CD14-positive monocyte (primary cell): ENCODE measurements at regions not wholly inside any gene's neighbourhood (a gene's known extent, or its start where the extent isn't known, plus 50 kb on each side); places are given as distances from the start of the nearest gene placed in this dataset.

ENCODE experiments used
- DNase-seq, 3 donors: peaks; one replicate each; pipeline ENCODE4 v3.0.0-alpha.2; 2011 to 2022
- H2AFZ ChIP-seq: 2 replicates; pipeline ENCODE4 v1.6.0; 2012; ENCODE audit warnings: mild to moderate bottlenecking, low read depth, low read length, inconsistent platforms; ENCODE audit not compliant: insufficient read depth, poor library complexity, severe bottlenecking
- H3K27ac ChIP-seq, 2 donors: 1 replicate in 1 of 2; 2 replicates in 1 of 2; pipeline ENCODE4 v1.5.1; 2012 to 2013; ENCODE audit warnings: low read length in 2 of 2, control low read depth in 1 of 2, inconsistent platforms in 1 of 2, low read depth in 1 of 2, mild to moderate bottlenecking in 1 of 2
- H3K27me3 ChIP-seq, 2 donors: one replicate each; pipeline versions ENCODE4 v1.6.0 to v1.6.1; 2011 to 2013; ENCODE audit warnings: low read length in 2 of 2; ENCODE audit not compliant: control insufficient read depth in 2 of 2, insufficient read depth in 2 of 2
- H3K36me3 ChIP-seq, 2 donors: replicated peaks in 1 of 2; 1 replicate in 1 of 2; 2 replicates in 1 of 2; pipeline versions ENCODE4 v1.5.1 to v1.6.1; 2012 to 2013; ENCODE audit warnings: low read length in 2 of 2, control low read depth in 1 of 2, inconsistent platforms in 1 of 2, mild to moderate bottlenecking in 1 of 2; ENCODE audit not compliant: insufficient read depth in 2 of 2, control insufficient read depth in 1 of 2
- H3K4me1 ChIP-seq, 2 donors: 1 replicate in 1 of 2; 2 replicates in 1 of 2; pipeline versions ENCODE4 v1.5.1 to v1.6.1; 2012 to 2013; ENCODE audit warnings: low read length in 2 of 2, control low read depth in 1 of 2, inconsistent platforms in 1 of 2, mild to moderate bottlenecking in 1 of 2, moderate library complexity in 1 of 2; ENCODE audit not compliant: insufficient read depth in 2 of 2, control insufficient read depth in 1 of 2
- H3K4me2 ChIP-seq: replicated peaks from 2 replicates; pipeline ENCODE3; 2012; ENCODE audit warnings: low read length, moderate library complexity, mild to moderate bottlenecking; ENCODE audit not compliant: poor library complexity, severe bottlenecking; ENCODE audit errors: extremely low read depth
- H3K4me3 ChIP-seq, 3 experiments: fragments of 200-600 bp in 1 of 3; sonication (generic) in 1 of 3; replicated peaks in 1 of 3; 1 replicate in 2 of 3; 2 replicates in 1 of 3; pipeline ENCODE4 v1.5.1; 2011 to 2013; ENCODE audit warnings: low read length in 3 of 3, mild to moderate bottlenecking in 3 of 3, control low read depth in 2 of 3, low read depth in 2 of 3, inconsistent platforms in 1 of 3, moderate library complexity in 1 of 3
- H3K79me2 ChIP-seq: 2 replicates; pipeline ENCODE4 v1.6.0; 2012; ENCODE audit warnings: mild to moderate bottlenecking, control low read depth, inconsistent platforms, low read length, moderate library complexity; ENCODE audit not compliant: insufficient read depth
- H3K9ac ChIP-seq: 2 replicates; pipeline ENCODE4 v1.6.0; 2017; ENCODE audit warnings: low read length, mild to moderate bottlenecking; ENCODE audit not compliant: insufficient read depth, poor library complexity, severe bottlenecking
- H3K9me3 ChIP-seq, 2 donors: replicated peaks in 1 of 2; 1 replicate in 1 of 2; 2 replicates in 1 of 2; pipeline versions ENCODE4 v1.5.1 to v1.6.1; 2012 to 2013; ENCODE audit warnings: low read length in 2 of 2, control low read depth in 1 of 2; ENCODE audit not compliant: control insufficient read depth in 1 of 2, insufficient read depth in 1 of 2
- H4K20me1 ChIP-seq: 2 replicates; pipeline ENCODE4 v1.6.0; 2012; ENCODE audit warnings: mild to moderate bottlenecking, low read length, control low read depth, moderate library complexity; ENCODE audit not compliant: insufficient read depth
- H3K27ac Mint-ChIP-seq, 7 donors: one replicate each; pipeline ENCODE4 v1.8.0; 2020; ENCODE audit warnings: mild to moderate bottlenecking in 7 of 7, mixed read lengths in 7 of 7, moderate library complexity in 6 of 7, inconsistent platforms in 2 of 7
- H3K27me3 Mint-ChIP-seq, 3 donors: one replicate each; pipeline ENCODE4 v1.8.0; 2021 to 2022; ENCODE audit warnings: low read depth in 3 of 3, mild to moderate bottlenecking in 3 of 3, mixed read lengths in 3 of 3, moderate library complexity in 3 of 3, inconsistent platforms in 1 of 3
- H3K36me3 Mint-ChIP-seq, 2 donors: one replicate each; pipeline ENCODE4 v1.8.0; 2020; ENCODE audit warnings: mixed read lengths in 2 of 2, inconsistent platforms in 1 of 2, mild to moderate bottlenecking in 1 of 2
- H3K4me1 Mint-ChIP-seq: one replicate; pipeline ENCODE4 v1.8.0; 2020; ENCODE audit warnings: mild to moderate bottlenecking, mixed read lengths
- H3K4me3 Mint-ChIP-seq, 2 donors: one replicate each; pipeline ENCODE4 v1.8.0; 2020; ENCODE audit warnings: mild to moderate bottlenecking in 2 of 2, mixed read lengths in 2 of 2, moderate library complexity in 1 of 2
- H3K9me3 Mint-ChIP-seq, 7 donors: one replicate each; pipeline ENCODE4 v1.8.0; 2020 to 2022; ENCODE audit warnings: mixed read lengths in 7 of 7, mild to moderate bottlenecking in 6 of 7, moderate library complexity in 6 of 7, inconsistent platforms in 2 of 7
- WGBS: methylation state at CpG from one replicate; pipeline ENCODE4 v1.1.5; 2013; ENCODE audit warnings: missing lambda C conversion rate; ENCODE audit not compliant: insufficient coverage; 5-methylcytosine and 5-hydroxymethylcytosine counted together
- intact Hi-C, 2 donors: fragments of 100-400 bp; cut with micrococcal nuclease; formaldehyde crosslinking; loops; one replicate each; pipeline versions ENCODE4 v1.15.0 to v1.15.1; 2023
- TF ChIP-seq, protein P1 (sequence below): fragments of 200-600 bp; IDR thresholded peaks from one replicate; pipeline ENCODE4 v1.8.0; 2022; ENCODE audit warnings: antibody characterized with exemption, mild to moderate bottlenecking

DNA sequence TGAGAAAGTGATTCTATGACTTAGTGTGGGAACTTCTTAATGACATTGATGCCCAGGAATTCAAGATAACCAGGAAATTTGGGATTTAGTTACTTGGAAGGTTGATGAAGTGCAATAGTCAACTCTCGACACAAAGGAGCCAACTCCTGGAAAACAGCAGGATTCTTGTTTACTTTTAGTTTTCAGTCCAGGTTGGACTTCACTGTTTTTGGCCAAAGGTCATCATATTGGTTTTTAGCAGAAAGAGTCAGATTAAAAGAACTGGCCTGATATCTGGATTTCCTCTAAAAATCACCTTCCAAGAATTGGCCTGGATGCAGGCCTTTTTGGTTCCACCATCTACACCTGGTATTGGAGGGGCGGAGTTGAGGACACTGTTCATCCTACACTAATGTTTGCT is 60.1 kb upstream of the SALL1 start:
- TF ChIP-seq, protein P1, sequence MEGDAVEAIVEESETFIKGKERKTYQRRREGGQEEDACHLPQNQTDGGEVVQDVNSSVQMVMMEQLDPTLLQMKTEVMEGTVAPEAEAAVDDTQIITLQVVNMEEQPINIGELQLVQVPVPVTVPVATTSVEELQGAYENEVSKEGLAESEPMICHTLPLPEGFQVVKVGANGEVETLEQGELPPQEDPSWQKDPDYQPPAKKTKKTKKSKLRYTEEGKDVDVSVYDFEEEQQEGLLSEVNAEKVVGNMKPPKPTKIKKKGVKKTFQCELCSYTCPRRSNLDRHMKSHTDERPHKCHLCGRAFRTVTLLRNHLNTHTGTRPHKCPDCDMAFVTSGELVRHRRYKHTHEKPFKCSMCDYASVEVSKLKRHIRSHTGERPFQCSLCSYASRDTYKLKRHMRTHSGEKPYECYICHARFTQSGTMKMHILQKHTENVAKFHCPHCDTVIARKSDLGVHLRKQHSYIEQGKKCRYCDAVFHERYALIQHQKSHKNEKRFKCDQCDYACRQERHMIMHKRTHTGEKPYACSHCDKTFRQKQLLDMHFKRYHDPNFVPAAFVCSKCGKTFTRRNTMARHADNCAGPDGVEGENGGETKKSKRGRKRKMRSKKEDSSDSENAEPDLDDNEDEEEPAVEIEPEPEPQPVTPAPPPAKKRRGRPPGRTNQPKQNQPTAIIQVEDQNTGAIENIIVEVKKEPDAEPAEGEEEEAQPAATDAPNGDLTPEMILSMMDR: no peak
- H3K4me2 ChIP-seq: no peak overlapping the region
- H3K4me3 ChIP-seq: no peak overlapping the region
- H3K27ac ChIP-seq: no peak overlapping the region
- H3K9me3 Mint-ChIP-seq: peaks cover 1 to 9% (median 5%) of the 10 kb centered on the region in 7 donors
- intact Hi-C loops: no loop called here
- H3K27ac Mint-ChIP-seq: no peak overlapping the region
- DNase-seq: no peak
- H3K9me3 ChIP-seq: peaks cover 0 to 3% of the 10 kb centered on the region in 2 donors
- no peaks in the 10 kb centered on the region for H4K20me1 ChIP-seq
- H3K27me3 Mint-ChIP-seq: no peaks in the 10 kb centered on the region
- WGBS: 100% methylated on average over 1 of the region's 2 CpGs
- no peaks in the 10 kb centered on the region for H3K4me1 ChIP-seq
- no peaks in the 10 kb centered on the region for H3K4me1 Mint-ChIP-seq
- H3K79me2 ChIP-seq: no peaks in the 10 kb centered on the region
- no peaks in the 10 kb centered on the region for H3K27me3 ChIP-seq
- no peaks in the 10 kb centered on the region for H3K36me3 ChIP-seq
- no peak overlapping the region for H2AFZ ChIP-seq
- no peak overlapping the region for H3K9ac ChIP-seq
- H3K36me3 Mint-ChIP-seq: no peaks in the 10 kb centered on the region
- no peak overlapping the region for H3K4me3 Mint-ChIP-seq

DNA sequence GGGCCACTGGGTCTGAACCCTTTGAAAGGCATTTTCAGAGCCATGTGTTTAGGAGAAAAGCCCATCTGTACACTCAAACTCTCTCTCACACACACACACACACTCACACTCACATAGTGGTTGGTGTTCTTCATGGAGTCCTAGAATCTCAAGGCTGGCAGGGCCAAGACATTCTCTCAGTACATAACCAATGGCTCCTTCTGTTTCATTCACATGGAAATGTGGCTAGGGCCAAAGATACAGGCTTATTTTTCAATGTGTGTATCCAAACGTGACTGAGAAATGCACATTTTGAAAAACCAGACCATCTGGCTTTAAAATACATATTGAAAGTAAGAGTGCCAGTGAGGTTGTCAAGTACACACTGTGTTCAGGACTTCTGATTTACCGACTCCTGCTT is 59.0 kb upstream of the SALL1 start:
- WGBS: no CpG with 5 or more reads among the region's 2 CpGs
- H3K79me2 ChIP-seq: no peaks in the 10 kb centered on the region
- no peaks in the 10 kb centered on the region for H3K27me3 ChIP-seq
- no peak overlapping the region for H3K9ac ChIP-seq
- no peaks in the 10 kb centered on the region for H3K4me1 ChIP-seq
- Mint-ChIP-seq H3K4me1 (no peaks in the 10 kb centered on the region), H3K27ac (no peak overlapping the region), H3K4me3 (no peak overlapping the region), H3K27me3 (no peaks in the 10 kb centered on the region), H3K9me3 (peaks cover under 1 to 11% (median 5%) of the 10 kb centered on the region in 7 donors), H3K36me3 (no peaks in the 10 kb centered on the region)
- TF ChIP-seq, protein P1: no peak
- H4K20me1 ChIP-seq: no peaks in the 10 kb centered on the region
- no peak overlapping the region for H3K4me3 ChIP-seq
- no peaks in the 10 kb centered on the region for H3K9me3 ChIP-seq
- H3K36me3 ChIP-seq: no peaks in the 10 kb centered on the region
- intact Hi-C loops: no loop called here
- no peak for DNase-seq
- no peak overlapping the region for H2AFZ ChIP-seq
- H3K4me2 ChIP-seq: no peak overlapping the region
- no peak overlapping the region for H3K27ac ChIP-seq
